ENCODE measurements at regions not wholly inside any gene's neighbourhood (a gene's known extent, or its start where the extent isn't known, plus 50 kb on each side); places are given as distances from the start of the nearest gene placed in this dataset.

- no peak overlapping the region for H2AFZ ChIP-seq (ENCODE audit: low read length)
- H3K27me3 ChIP-seq (replicated peaks; ENCODE audit: insufficient read depth, low read length) = no peaks in the 10 kb centered on the region
Measured at GRCh38 chr1:208450958-208451357, 206.8 kb upstream of the PLXNA2 start.

GRCh38 chr1:208455821-208456220 is 211.6 kb upstream of the PLXNA2 start:
- H3K79me2 ChIP-seq (ENCODE audit: low read length) = no peaks in the 10 kb centered on the region
- H3K4me1 ChIP-seq (ENCODE audit: low read length) = no peaks in the 10 kb centered on the region
- TF ChIP-seq EZH2phosphoT487 (IDR thresholded peaks at IDR 0.05; ENCODE audit: low read length) = no peak
- TF ChIP-seq, protein P1, sequence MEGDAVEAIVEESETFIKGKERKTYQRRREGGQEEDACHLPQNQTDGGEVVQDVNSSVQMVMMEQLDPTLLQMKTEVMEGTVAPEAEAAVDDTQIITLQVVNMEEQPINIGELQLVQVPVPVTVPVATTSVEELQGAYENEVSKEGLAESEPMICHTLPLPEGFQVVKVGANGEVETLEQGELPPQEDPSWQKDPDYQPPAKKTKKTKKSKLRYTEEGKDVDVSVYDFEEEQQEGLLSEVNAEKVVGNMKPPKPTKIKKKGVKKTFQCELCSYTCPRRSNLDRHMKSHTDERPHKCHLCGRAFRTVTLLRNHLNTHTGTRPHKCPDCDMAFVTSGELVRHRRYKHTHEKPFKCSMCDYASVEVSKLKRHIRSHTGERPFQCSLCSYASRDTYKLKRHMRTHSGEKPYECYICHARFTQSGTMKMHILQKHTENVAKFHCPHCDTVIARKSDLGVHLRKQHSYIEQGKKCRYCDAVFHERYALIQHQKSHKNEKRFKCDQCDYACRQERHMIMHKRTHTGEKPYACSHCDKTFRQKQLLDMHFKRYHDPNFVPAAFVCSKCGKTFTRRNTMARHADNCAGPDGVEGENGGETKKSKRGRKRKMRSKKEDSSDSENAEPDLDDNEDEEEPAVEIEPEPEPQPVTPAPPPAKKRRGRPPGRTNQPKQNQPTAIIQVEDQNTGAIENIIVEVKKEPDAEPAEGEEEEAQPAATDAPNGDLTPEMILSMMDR (IDR thresholded peaks at IDR 0.05; ENCODE audit: low read length) = no peak
- TF ChIP-seq EZH2 (optimal IDR thresholded peaks at IDR 0.05; ENCODE audit: low read depth, low read length) = no peak
- H3K4me3 ChIP-seq (ENCODE audit: low read length) = no peak overlapping the region
- H3K9me2 ChIP-seq (replicated peaks; ENCODE audit: insufficient read depth, low read length) = no peaks in the 10 kb centered on the region
- DNase-seq = no peak
- no peak overlapping the region for H3K9ac ChIP-seq (ENCODE audit: low read length)
- no peaks in the 10 kb centered on the region for H3K9me3 ChIP-seq (replicated peaks; ENCODE audit: insufficient read depth, low read length)
- H3K27me3 ChIP-seq (replicated peaks; ENCODE audit: insufficient read depth, low read length) = no peaks in the 10 kb centered on the region
- H4K20me1 ChIP-seq (ENCODE audit: insufficient read depth, low read length) = no peaks in the 10 kb centered on the region
- H3K27ac ChIP-seq (ENCODE audit: low read length) = no peak overlapping the region
- H3K36me3 ChIP-seq (replicated peaks; ENCODE audit: insufficient read depth, low read length) = no peaks in the 10 kb centered on the region
- no peaks in the 10 kb centered on the region for H3F3A ChIP-seq (ENCODE audit: insufficient read depth, low read length)
- H2AFZ ChIP-seq (ENCODE audit: low read length) = no peak overlapping the region
- H3K4me2 ChIP-seq (ENCODE audit: low read depth, low read length) = no peak overlapping the region

More at GRCh38 chr1:208450958-208451357, 206.8 kb upstream of the PLXNA2 start:
- TF ChIP-seq EZH2 (optimal IDR thresholded peaks at IDR 0.05; ENCODE audit: low read depth, low read length) (no peak), EZH2phosphoT487 (IDR thresholded peaks at IDR 0.05; ENCODE audit: low read length) (no peak)
- TF ChIP-seq, protein P1 (IDR thresholded peaks at IDR 0.05; ENCODE audit: low read length) = no peak
- H3K9me2 ChIP-seq (replicated peaks; ENCODE audit: insufficient read depth, low read length) = no peaks in the 10 kb centered on the region
- H3K4me3 ChIP-seq (ENCODE audit: low read length) = no peak overlapping the region
- H3K9me3 ChIP-seq (replicated peaks; ENCODE audit: insufficient read depth, low read length) = no peaks in the 10 kb centered on the region
- H3K4me1 ChIP-seq (ENCODE audit: low read length) = no peaks in the 10 kb centered on the region
- no peak overlapping the region for H3K4me2 ChIP-seq (ENCODE audit: low read depth, low read length)
- no peak overlapping the region for H3K9ac ChIP-seq (ENCODE audit: low read length)
- no peaks in the 10 kb centered on the region for H3F3A ChIP-seq (ENCODE audit: insufficient read depth, low read length)
- no peaks in the 10 kb centered on the region for H3K36me3 ChIP-seq (replicated peaks; ENCODE audit: insufficient read depth, low read length)
- H3K79me2 ChIP-seq (ENCODE audit: low read length) = no peaks in the 10 kb centered on the region
- no peak for DNase-seq
- H3K27ac ChIP-seq (ENCODE audit: low read length) = no peak overlapping the region
- H4K20me1 ChIP-seq (ENCODE audit: insufficient read depth, low read length) = no peaks in the 10 kb centered on the region

- Histone ChIP-seq H3K27ac (ENCODE audit: low read length) (no peak overlapping the region), H3K4me1 (ENCODE audit: low read length) (no peaks in the 10 kb centered on the region), H3K4me2 (ENCODE audit: low read depth, low read length) (no peak overlapping the region), H3K9me2 (replicated peaks; ENCODE audit: insufficient read depth, low read length) (no peaks in the 10 kb centered on the region), H2AFZ (ENCODE audit: low read length) (no peak overlapping the region), H3K36me3 (replicated peaks; ENCODE audit: insufficient read depth, low read length) (no peaks in the 10 kb centered on the region), H4K20me1 (ENCODE audit: insufficient read depth, low read length) (no peaks in the 10 kb centered on the region), H3K9ac (ENCODE audit: low read length) (no peak overlapping the region), H3K9me3 (replicated peaks; ENCODE audit: insufficient read depth, low read length) (no peaks in the 10 kb centered on the region), H3F3A (ENCODE audit: insufficient read depth, low read length) (no peaks in the 10 kb centered on the region), H3K27me3 (replicated peaks; ENCODE audit: insufficient read depth, low read length) (no peaks in the 10 kb centered on the region), H3K79me2 (ENCODE audit: low read length) (no peaks in the 10 kb centered on the region), H3K4me3 (ENCODE audit: low read length) (no peak overlapping the region)
- TF ChIP-seq EZH2phosphoT487 (IDR thresholded peaks at IDR 0.05; ENCODE audit: low read length) (no peak), EZH2 (optimal IDR thresholded peaks at IDR 0.05; ENCODE audit: low read depth, low read length) (no peak)
- TF ChIP-seq, protein P1 (IDR thresholded peaks at IDR 0.05; ENCODE audit: low read length) = no peak
- no peak for DNase-seq
Measured at GRCh38 chr1:208456487-208456886, 212.3 kb upstream of the PLXNA2 start.

Data from MM.1S (cell line).